EH (cell line): ENCODE measurements at regions not wholly inside any gene's neighbourhood (a gene's known extent, or its start where the extent isn't known, plus 50 kb on each side); places are given as distances from the start of the nearest gene placed in this dataset.
"Not testable (repeated sequence)": the region's sequence is repeated elsewhere in the genome, so short reads cannot be mapped to it uniquely, and the experiment has no call there.

Experiments used
- DNase-seq: peaks from one replicate; pipeline ENCODE4 v3.0.0-alpha.2; 2015; ENCODE audit warnings: low read depth

DNA sequence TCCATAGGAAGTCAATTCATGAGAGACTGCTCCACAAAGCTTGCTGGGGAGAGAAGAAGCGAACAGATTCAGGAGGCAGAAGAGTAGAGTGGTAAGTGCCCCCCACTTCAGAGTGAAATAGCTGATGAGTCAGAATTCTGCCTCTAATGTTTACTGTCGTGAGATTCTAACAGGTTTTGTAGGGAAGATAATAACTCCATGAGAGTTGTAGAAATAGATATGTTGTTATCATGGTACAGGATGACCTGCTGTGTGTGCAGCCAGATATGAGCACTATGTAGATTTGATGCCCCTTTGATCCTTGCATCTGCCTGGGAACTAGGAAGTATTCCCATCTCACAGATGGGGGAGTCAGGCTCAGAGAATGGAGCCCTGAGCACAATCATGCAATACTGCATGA is 502.4 kb upstream of the CDH11 start:
- no peak for DNase-seq

DNA sequence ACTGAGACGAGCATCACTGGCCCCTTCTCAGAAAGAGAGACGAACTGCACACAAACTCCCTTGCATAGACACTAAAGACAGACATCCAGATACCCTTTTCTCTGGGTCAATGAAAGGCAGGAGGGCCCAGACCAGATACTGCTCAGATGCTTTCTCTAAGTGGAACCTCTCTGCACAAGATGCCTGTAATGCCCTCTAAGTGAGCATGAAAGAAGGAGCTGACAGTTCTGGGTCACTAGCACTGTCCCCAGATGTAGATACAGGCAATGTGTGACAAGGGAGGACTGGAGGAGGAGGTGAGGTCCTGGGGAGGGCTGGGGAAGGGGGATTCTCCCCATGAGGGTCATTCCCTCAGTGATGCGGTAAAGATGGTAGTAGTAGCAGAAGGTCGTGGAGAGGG is 501.0 kb upstream of the CDH11 start:
- no peak for DNase-seq

DNA sequence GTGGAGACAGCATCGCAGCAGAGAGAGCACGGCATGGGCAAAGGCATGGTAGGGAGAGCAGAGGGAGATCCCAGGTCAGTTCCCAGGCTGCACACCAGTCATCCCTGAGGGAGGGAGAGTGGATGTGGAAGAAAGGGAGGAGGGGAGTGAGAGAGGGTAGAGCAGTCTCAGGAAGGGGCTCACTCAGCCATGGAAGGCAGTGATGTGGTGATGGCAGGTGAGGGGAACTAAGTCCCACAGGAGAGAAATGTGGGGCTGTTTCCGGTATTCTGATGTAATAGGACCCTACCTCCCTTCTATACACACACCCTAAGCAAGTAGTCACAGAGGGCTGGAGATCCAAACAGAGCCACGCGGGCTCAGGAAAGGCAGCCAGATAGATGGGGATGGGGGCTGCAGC is 500.3 kb upstream of the CDH11 start:
- DNase-seq: no peak

DNA sequence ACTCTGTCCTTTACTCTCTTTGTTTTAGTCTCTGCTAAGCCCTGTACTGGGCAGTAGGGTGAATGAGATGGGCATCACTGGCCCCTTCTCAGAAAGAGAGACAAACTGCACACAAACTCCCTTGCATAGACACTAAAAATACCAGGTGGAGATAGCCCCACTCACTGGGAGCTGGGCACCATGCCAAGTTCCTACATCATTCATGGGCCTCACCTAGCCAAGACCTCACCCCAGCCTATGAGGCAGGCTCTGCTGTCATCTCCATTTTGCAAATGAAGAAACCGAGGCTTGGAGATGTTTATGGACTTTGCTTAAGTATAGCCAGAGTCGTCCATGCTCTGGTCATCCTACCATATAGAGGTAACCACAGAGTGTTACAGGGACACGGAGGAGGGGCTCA is 499.8 kb upstream of the CDH11 start:
- DNase-seq: no peak

DNA sequence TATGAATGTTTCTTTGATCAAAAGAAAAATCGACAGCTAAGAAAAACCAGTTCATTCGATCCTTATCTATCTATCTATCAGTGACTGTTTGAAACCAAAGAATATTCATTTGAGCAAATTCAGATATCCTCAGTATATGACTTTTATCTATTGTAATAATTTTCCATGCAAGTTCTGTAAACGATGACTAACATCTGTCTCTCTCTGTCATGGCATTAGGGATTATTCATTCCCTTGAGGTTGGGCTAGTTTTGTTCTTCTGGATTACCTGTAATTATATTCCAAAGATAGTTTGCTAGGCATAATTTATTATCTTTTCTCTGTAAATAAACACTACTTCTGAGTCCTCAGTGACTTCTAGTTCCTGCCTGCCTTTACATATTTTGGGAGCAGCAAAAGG is 497.7 kb upstream of the CDH11 start:
- DNase-seq: no peak

DNA sequence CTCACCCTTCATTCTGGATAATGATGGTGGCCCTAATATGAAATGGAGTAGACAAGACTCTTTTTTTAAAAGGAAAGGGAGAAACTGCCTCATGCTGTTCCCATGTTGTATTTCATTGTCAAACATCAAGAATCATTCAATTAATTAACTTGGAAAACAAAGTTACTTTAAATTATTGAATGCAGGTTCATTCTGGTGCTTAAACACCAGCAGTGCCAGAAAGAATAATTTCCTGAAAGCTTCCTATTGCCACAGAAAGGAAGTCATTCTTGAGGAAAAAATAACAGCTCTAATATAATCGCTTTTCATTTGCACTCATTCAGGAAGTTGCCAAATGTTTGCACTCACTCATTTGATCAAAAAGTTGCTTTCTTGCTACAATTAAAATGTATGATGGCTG is 497.1 kb upstream of the CDH11 start:
- DNase-seq: no peak

DNA sequence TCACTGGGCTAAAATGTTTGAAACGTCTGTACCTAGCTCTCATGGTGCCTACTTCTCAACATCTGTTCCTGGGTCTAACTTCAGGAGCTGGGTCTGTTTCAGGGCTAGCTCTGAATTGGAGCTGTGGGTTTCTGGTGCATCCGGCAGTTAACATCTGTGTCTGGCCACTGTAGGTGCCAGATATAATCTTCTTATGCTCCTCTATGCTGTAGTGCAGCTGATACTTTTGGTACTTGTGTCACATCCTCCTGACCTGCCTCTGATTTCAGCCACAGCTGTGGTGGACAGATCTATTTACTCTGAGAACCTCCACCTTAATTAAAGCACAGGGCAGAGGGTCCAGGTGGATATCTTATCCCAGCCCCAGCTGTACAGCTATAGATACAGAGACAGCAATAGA is 496.5 kb upstream of the CDH11 start:
- no peak for DNase-seq

DNA sequence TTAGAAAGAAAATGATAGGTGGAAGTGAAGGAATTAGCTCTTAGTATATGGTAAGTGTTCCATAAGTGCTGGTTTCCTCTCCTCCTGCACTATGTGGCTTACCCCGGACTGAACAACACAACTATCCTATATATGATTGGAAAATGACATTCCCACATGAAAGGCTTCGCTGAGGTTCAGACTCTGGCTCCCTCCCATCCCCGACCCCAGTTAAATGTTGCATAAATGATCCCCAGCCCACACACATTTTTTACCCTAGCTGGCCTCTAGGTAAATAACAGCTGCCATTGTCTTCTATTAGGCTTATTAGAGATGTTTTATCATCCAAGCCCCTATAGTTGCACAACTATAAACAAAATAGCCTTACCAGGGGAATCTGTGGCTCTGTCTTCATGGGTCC is 495.6 kb upstream of the CDH11 start:
- DNase-seq: no peak

DNA sequence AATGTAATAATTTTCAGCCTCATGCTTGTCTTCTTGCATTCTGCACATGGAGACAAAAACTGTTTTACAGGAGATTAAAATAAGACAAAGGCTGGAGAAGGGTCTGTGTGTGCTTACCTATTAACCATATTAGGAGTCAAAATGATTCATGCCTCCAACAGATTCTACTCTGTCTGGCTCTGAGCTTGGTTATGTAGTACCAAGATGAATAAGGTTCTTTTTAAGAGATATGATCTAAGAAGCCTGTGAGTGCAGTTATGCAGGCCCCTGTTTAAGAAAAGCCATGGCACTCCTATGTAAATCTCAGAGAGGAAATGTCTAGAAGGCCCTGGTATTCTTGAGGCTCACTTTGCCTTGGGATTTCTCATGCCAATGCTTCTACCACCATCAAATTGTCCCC is 486.6 kb upstream of the CDH11 start:
- DNase-seq: no peak

DNA sequence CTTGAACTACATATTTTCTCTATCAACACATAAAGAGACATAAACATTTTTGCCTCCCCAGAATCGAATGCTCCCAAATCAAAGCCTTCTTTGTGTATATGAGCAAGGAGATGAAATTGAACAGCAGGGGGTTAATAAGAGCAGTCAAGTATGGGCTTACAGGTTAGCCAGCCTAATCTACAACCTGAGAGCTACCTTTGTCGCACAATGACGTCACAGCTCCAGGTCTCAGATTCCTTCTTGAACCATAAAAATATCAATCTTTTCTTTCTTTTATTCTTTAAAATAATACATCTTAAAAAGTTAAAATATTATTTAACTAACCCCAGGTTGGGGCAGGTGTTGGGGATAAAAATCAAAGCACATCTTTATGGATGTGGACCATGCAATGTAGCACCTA is 482.9 kb upstream of the CDH11 start:
- no peak for DNase-seq

DNA sequence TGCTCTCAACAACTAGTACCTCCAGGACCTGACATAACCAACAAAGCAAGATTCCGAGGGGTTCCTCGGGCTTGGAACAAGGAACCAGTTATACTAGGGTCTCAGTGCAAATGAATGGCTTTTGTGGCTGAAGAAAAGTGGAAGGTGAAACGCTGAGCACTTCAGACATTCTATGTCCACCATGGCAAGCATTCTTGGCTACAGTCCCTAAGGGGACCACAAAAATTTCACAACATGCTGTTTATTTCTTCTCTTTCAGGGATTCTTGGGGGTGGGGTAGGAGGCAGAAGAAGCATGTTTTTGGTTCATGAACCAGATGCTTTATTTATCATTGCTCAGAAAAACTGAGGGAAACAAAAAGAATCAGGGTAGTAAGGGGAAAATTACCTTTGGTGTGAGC is 479.9 kb upstream of the CDH11 start:
- DNase-seq: peak; percentile 57

DNA sequence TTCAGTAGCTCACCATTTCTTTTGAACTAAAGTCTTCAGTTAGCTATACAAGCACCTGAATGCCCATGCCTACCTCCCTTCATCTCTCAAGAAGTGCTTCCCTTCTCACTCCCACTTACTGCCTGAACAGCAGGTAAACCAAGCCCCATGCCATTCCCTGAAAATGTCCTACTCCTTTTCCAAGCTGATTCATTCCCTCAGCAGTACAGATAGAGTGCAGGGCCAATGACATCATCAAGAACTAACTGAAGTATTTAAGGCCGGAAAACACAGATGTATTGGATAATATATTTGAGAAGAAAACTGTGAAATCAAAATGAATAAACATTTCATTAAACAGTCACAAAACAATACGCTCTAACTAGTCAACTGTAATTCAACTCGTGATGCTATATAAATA is 478.8 kb upstream of the CDH11 start:
- DNase-seq: peak; percentile 39

DNA sequence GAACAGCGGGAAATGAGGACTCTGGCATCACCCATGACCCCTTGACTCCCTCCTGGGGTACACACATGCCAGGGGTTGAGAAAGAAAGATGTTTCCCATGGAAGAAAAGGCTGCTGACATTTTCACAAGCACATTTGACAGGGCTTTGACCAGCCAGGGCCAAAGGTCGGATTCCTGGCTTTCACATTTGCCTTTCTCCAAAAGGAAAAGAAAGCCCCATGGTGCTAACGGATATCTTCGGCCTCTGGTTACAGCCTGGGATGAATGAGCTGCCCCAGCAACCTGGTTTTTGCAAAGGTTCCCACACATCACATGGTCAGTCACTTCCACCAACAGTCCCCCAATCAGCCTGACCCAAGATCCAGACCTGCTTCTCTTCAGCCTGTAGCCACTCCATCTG is 478.2 kb upstream of the CDH11 start:
- no peak for DNase-seq

DNA sequence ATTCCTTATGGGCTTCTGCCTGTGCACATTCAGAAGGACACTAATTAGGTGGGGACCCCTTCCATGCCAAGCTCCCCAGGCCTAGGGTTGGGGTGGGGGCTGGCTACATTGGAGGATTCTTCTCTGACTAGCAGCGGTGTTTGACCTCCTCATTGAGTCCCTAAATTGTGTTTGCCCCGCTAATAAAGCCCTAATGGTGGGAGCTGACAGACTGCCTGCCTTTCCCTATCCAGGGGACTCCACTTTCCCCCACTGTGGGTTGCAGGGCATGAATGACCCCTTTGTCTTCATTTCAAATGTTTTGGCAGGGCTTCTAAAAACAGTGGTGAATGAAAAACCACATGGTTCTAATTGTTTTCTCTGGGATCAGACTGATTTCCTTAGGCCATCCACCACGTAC is 476.8 kb upstream of the CDH11 start:
- no peak for DNase-seq

DNA sequence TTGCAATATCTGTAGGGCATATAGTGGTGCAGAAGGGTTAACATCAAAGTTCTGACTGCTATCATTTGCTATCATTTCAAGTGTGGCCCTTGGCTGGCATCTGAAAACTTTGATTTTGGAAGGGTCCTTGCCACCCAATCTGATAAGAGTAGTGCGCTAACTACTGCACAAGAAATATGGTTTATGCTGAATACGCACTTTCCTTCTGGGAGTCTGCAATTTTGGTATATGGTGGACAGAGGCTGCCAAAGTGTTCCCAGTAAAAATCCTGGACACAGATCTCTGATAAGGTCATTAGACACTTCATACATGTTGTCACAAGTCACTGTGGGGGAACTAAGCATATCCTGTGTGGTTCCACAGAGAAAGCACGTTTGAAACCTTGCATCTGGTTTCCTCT is 461.6 kb upstream of the CDH11 start:
- no peak for DNase-seq

DNA sequence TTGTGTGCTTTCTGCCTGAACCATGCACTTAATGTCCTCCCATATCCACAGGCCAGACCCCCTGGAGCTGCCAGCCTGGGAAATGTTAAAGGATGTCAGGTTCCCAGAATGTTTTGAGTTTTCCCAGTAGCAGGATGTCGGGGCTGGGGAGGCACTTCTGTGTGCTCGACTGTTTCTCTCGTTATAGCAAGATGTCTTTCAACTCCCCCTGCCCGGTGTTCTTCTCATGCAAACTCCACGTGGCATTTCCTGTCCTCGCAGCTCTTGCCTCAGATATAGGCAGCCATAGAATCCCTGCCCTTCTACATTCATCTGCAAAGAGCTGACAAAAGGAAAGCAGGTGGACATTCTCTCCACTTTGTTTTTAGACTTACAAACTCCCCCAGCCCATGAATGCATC is 457.2 kb upstream of the CDH11 start:
- DNase-seq: peak; percentile 57

DNA sequence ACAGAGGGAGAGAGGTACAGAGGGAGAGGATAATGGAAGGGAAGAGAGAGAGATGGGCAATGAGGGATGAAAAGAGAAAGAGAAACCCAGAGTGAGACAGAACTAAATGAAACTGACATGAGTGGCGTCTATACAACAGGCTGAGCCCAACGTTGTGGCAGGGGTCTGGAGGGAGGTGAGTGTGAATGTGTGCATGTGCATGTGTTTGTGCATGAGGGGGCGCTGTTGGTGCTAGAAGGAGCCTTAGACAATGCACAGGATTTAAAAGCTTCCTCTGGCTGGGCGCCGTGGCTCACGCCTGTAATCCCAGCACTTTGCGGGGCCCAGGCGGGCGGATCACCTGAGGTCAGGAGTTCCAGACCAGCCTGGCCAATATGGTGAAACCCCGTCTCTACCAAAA is 454.8 kb upstream of the CDH11 start:
- DNase-seq: no peak

DNA sequence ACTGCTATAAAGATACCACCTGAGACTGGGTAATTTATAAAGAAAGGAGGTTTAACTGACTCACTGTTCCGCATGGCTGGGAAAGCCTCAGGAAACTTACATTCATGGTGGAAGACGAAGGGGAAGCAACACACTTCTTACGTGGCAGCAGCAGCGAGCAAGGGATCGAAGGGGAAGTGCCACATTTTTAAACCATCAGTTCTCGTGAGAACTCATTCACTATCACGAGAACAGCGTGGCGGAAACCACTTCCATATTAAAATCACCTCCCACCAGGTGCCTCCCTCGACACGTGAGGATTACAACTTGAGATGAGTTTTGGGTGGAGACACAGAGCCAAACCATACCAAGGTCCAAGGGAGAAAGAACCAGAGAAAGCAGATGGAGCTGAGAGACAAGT is 454.3 kb upstream of the CDH11 start:
- DNase-seq: no peak

DNA sequence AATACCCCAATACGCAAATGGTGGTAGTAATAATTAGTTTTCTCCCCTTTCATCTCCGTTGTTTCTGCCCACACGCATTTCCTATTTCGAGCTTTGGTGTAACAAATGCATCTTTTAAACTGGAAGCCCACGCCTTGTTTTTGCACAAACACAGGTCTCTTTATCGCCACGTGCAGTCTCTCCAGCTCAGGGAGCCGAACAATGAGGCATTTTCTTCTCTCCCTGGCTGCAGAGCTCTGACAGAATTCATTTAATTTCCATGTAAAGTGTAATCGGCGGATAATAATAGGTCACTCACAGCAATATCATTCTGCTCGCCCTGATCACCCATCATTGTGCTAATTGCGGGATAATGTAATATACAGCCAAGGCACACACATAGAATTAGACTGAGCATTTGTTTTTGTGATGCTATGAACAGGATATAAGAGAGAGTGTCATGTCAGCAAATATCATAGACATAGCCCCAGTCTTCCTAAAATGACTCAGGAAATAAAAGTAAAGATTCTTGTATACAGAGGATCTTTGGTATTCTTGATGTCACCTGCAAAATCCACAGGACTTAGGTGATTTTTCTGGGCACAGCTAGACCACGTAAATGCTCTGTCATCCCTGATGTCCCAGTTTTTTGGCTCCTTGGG is 452.6 kb upstream of the CDH11 start:
- no peak for DNase-seq

DNA sequence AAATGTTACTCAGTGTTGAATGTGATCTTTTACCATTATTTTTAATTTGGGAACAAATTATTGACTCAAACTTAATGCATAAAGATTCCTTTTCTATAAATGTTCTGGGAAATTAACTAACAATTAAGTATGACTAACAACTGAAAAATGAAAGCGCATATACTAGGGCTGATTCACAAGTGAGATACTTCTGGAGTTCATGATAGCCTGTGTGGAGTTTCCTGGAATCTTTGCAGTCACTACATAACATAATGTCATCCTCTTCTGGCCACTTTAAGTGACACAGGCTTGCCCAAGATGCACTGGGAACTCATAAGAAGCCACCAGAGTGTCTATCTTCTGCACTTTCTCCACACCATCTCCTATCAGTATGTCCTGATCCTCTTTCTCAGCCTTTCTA is 450.3 kb upstream of the CDH11 start:
- peak; percentile 96 for DNase-seq

DNA sequence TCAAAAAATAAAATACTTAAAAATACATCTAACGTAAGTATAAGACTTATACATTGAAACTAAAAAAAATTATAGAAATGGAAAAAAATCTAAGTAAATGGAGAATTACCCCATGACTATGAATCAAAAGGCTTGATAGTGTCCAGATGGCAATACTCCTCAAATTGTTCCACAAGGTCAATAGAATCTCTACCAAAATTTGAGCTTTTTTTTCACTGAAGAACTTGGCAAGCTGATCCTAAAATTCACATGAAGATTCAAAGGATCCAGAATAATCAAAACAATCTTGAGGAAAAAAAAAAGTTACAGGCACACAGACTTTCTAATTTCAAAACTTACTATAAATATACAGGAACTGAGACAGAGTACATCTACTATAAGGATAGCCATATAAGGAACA is 448.4 kb upstream of the CDH11 start:
- DNase-seq: peak; percentile 26

DNA sequence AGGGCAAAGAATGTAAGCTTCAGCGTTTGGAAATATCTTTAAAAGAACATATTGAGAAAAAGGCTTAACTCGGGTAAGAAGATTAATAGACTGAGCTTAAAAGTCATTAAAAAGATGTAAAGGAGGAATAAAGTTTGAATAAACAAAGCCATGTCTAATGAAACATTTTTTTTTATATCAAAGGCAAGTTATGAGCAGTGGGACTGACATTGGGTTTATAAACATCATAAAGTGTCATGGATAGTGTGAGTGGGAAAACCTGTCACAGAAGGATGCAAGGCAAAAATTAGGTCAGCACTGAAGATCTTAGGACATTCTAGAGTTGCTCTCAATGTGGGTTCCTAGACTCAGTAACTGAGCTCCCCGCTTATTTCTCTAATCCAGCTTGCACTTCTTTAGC is 438.0 kb upstream of the CDH11 start:
- no peak for DNase-seq

DNA sequence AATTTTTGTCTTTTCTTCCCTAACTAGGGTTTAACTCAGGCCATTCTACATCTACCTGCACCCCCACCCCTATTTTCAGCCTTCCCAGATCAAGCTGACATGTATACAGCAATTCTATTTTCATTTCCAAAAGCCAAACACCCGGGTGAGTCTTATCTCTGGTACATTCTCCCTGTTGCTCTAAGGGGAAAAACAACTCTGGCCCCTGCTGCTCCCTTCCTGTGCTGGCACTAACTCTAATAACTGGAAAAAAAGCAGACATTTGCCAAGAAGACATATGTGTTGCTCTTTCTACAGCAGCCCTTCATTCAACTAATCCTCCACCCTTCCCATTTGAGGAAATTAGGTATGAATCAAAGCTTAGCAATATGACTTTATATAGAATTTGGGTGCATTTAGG is 427.8 kb upstream of the CDH11 start:
- DNase-seq: not testable (repeated sequence)

DNA sequence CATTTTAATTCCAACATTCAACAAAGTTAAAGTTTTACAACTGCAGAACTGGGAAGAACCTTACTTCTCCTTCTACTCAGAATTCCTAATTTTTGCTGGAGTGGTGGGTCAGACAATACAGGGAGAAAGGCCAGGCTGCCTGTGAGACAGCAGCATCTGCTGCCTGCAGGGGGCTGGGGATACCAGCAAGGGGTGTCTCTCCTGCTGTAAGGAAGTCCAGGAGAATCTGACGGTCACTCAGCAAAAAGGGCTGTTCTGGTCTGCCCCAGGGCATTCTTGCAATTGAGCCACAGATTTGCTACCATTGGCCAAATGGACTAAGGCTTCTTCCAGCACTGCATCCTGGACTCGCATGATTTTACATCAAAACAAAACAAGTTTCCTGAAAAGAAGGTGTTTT is 426.6 kb upstream of the CDH11 start:
- peak; percentile 62 for DNase-seq
